Mucosa of descending colon (tissue), 3 donors: ENCODE measurements at regions not wholly inside any gene's neighbourhood (a gene's known extent, or its start where the extent isn't known, plus 50 kb on each side); places are given as distances from the start of the nearest gene placed in this dataset.

ENCODE experiments used
- ATAC-seq: fragments of 200-7000 bp; cut with Tn5 transposase; one replicate; pipeline ENCODE4 v1.9.1; 2020; ENCODE audit warnings: mild to moderate bottlenecking, moderate library complexity
- DNase-seq, 3 donors: peaks; one replicate each; pipeline ENCODE4 v3.0.0-alpha.2; 2020
- H3K36me3 ChIP-seq: fragments of 200-600 bp; one replicate; pipeline ENCODE4 v1.8.0; 2021; ENCODE audit warnings: low read depth, mild to moderate bottlenecking
- H3K4me1 ChIP-seq: fragments of 200-600 bp; one replicate; pipeline ENCODE4 v1.8.0; 2021; ENCODE audit warnings: low read depth, mild to moderate bottlenecking
- H3K4me3 ChIP-seq: fragments of 200-600 bp; one replicate; pipeline ENCODE4 v1.8.0; 2021; ENCODE audit warnings: mild to moderate bottlenecking
- H3K9me3 ChIP-seq: fragments of 200-600 bp; one replicate; pipeline ENCODE4 v1.8.0; 2021; ENCODE audit warnings: mild to moderate bottlenecking
- CTCF ChIP-seq: fragments of 200-600 bp; IDR thresholded peaks from one replicate; pipeline ENCODE4 v1.8.0; 2022; ENCODE audit warnings: antibody characterized with exemption, mild to moderate bottlenecking
- intact Hi-C, 2 donors: fragments of 100-400 bp; cut with DNase I in 1 of 2; cut with micrococcal nuclease in 1 of 2; formaldehyde crosslinking; loops; one replicate each; pipeline versions ENCODE4 v1.11.0 to v1.11.1; 2022; cut with DNase I, micrococcal nuclease
- donor health status: DM: no; HTN: no; CAD: no; lungs with moderate emphysema.
- donor health status: DM: no; HTN: no; CAD: no.
- donor health status: DM: no; HTN: yes; CAD: no.

DNA sequence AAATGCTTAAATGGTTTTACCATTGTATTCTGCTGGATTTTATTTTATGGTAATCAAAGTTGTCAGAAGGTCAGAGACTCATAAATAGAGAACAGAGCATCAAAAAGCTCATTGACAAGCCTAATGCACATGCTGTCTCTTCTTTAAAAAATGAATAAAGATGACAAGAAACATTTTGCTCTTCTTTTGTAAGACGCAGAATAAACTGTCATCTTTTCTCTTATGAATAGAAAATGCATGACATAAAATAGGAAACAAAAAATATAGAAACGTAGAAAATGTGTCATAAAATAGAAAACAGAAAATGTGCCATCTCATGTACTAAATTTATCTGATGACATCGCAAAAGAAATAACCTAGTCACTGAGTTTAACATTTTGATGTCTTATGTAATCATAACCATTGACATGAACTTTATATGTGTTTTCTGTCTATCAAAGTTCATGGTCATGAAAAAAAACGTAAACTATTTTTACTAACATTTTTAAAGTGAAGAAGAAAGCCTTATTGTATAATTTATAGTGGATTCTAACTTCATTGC lies 484.1 kb downstream of the TRIML1 start:
- no peak for TF ChIP-seq CTCF
- H3K4me3 ChIP-seq = no peak overlapping the region
- ATAC-seq (no peak), DNase-seq (no peak)
- intact Hi-C loops = no loop called here
- H3K36me3 ChIP-seq = no peaks in the 10 kb centered on the region
- peaks cover 5% of the 10 kb centered on the region for H3K9me3 ChIP-seq
- H3K4me1 ChIP-seq = no peaks in the 10 kb centered on the region

- Histone ChIP-seq H3K9me3 (peaks cover 2% of the 10 kb centered on the region), H3K36me3 (no peaks in the 10 kb centered on the region), H3K4me3 (no peak overlapping the region), H3K4me1 (no peaks in the 10 kb centered on the region)
- intact Hi-C loops = no loop called here
- TF ChIP-seq CTCF = no peak
- ATAC-seq (no peak), DNase-seq (no peak)
Observed at GRCh38 chr4:188624370-188624769, 485.1 kb downstream of the TRIML1 start.

DNA sequence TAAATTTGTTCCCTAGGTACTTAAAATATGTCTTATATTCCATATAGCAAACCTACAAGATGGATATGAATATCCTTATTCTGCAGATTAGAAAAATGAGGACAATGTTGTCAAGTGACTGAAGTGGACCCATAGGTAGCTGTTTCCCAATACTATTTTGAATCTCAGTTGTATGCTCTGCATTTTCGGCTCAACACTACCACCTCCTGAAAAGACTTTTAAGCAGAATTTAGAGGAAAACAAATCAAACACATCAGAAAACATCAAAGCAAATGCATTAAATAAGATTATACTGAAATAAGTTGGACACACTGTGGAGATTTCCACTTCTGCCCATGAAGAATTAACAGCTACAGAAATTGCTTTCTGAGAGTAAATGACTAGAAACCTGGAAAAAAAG lies 488.7 kb downstream of the TRIML1 start:
- intact Hi-C loops = no loop called here
- no peak overlapping the region for H3K4me3 ChIP-seq
- no peaks in the 10 kb centered on the region for H3K4me1 ChIP-seq
- no peak for TF ChIP-seq CTCF
- no peaks in the 10 kb centered on the region for H3K36me3 ChIP-seq
- DNase-seq (no peak), ATAC-seq (no peak)
- H3K9me3 ChIP-seq = peaks cover 18% of the 10 kb centered on the region

- no peak for TF ChIP-seq CTCF
- intact Hi-C loops = no loop called here
- peaks cover 6% of the 10 kb centered on the region for H3K9me3 ChIP-seq
- no peaks in the 10 kb centered on the region for H3K4me1 ChIP-seq
- no peaks in the 10 kb centered on the region for H3K36me3 ChIP-seq
- ATAC-seq (no peak), DNase-seq (no peak)
- H3K4me3 ChIP-seq = no peak overlapping the region
Observed at GRCh38 chr4:188639479-188640100, 500.3 kb downstream of the TRIML1 start.

- H3K4me1 ChIP-seq = no peaks in the 10 kb centered on the region
- no peak for TF ChIP-seq CTCF
- ATAC-seq (no peak), DNase-seq (no peak)
- H3K4me3 ChIP-seq = no peak overlapping the region
- intact Hi-C loops = no loop called here
- peaks cover 3% of the 10 kb centered on the region for H3K9me3 ChIP-seq
- H3K36me3 ChIP-seq = no peaks in the 10 kb centered on the region
Observed at GRCh38 chr4:188647820-188648370, 508.7 kb downstream of the TRIML1 start.
